Choroid plexus epithelial cell (primary cell): ENCODE measurements at regions not wholly inside any gene's neighbourhood (a gene's known extent, or its start where the extent isn't known, plus 50 kb on each side); places are given as distances from the start of the nearest gene placed in this dataset.

ENCODE experiments used
- DNase-seq: peaks from one replicate; pipeline ENCODE4 v3.0.0-alpha.2; 2010; ENCODE audit warnings: low read depth
- H3K4me3 ChIP-seq: 2 replicates; pipeline ENCODE4 v1.5.1; 2011; ENCODE audit warnings: low read depth, mild to moderate bottlenecking, control low read depth, low read length, moderate library complexity
- TF ChIP-seq, protein P1 (sequence below): conservative IDR thresholded peaks from 2 replicates; pipeline ENCODE4 v1.5.1; 2011; ENCODE audit warnings: low read depth, mild to moderate bottlenecking, control low read depth, inconsistent platforms, low read length, moderate library complexity

DNA sequence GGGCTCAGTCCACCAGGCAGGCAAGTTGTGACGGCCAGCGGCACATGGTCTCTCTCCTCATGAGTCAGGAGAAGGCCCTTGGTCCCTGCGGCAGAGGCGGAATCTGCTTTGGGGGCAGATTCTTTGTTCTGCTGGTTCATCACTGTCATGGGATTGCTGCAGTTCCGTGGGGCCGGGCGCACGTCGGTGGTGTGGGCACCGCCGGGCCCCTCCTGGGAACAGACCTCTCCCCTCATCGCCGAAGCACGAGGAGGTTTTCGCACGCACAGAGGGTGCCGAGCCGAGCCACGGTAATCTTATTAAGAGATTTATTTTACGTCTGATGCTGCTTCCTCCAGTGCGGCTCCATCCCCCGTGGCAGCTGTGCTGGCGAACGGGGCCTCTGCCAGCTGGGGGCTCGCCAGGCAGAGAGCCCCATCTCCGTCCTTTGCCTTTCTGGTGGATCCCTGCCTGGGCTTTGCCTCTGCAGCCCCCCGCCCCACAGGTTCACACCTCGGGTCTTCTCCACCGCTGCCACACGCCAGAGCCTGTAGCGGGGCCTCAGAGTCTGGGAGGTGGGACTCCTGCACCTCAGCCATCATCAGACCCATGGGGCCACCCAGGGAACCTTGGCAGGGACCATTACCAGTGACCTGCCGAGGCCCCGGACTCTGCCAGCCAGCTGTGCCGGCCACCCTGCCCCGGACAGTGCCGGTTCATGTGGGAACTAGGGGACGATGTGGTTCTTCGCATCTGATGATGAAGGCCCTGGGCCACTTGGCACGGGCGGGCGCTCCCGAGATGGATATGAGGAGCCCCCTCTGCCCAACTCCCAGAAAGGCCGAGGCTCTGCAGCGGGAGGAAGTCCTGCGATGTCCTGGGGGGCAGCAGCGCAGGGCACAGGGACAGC, 86.7 kb upstream of the NKX1-1 start:
- TF ChIP-seq, protein P1, sequence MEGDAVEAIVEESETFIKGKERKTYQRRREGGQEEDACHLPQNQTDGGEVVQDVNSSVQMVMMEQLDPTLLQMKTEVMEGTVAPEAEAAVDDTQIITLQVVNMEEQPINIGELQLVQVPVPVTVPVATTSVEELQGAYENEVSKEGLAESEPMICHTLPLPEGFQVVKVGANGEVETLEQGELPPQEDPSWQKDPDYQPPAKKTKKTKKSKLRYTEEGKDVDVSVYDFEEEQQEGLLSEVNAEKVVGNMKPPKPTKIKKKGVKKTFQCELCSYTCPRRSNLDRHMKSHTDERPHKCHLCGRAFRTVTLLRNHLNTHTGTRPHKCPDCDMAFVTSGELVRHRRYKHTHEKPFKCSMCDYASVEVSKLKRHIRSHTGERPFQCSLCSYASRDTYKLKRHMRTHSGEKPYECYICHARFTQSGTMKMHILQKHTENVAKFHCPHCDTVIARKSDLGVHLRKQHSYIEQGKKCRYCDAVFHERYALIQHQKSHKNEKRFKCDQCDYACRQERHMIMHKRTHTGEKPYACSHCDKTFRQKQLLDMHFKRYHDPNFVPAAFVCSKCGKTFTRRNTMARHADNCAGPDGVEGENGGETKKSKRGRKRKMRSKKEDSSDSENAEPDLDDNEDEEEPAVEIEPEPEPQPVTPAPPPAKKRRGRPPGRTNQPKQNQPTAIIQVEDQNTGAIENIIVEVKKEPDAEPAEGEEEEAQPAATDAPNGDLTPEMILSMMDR: no peak
- no peak overlapping the region for H3K4me3 ChIP-seq
- DNase-seq: no peak

DNA sequence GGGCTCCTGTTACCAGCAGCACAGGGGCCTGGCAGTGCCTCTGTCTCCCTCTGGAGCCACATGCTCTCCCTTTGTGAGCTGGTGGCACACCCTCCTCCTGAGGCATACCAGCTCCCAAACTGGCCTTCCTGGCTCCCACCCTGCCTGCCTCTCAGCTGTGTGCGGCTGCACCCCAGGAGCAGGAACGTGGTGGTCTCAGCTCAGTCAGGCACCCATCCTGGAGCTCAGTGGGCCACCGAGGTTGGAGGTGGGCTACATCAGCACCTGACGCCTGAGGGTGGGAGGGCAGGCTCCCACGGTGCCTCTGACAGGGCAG, 85.9 kb upstream of the NKX1-1 start:
- no peak overlapping the region for H3K4me3 ChIP-seq
- DNase-seq: no peak
- TF ChIP-seq, protein P1: no peak

DNA sequence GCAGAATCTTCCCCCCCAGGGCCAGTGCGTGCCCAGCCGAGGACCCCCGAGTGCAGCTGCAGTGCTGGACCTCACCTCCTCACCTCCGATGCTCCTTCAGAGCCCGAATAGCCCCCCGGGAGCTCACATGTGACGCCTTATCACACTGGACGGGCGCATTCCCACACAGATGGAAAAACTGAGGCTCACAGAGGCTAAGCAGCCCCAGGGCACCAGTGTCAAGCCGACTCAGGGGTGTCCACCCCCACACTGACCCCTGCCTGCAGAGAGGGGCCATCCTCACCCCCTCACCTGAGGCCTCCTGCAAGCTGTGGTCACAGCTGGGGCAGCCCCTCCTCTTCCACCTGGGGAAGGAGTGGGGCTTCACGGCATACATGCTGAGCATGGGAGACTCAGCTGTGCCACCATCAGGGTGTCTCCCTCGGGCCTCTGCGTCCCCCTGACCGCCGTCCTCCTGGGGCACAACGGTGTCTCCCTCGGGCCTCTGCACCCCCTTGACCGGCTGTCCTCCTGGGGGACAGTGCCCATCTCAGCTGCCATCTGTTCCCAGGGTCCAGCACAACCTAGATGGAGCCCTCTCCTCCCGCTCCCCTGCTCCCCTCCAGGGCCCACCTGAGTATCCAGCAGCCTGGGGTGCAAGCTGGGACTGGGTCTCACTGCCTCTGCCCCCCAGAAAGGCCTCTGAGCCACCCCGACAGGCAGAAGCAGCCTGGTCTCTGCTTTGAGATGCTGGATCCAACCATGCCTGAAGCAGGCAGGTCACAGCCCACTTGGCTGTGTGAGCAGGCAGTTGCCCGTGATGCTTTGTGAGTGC, 85.3 kb upstream of the NKX1-1 start:
- no peak for DNase-seq
- TF ChIP-seq, protein P1: no peak
- H3K4me3 ChIP-seq: no peak overlapping the region

DNA sequence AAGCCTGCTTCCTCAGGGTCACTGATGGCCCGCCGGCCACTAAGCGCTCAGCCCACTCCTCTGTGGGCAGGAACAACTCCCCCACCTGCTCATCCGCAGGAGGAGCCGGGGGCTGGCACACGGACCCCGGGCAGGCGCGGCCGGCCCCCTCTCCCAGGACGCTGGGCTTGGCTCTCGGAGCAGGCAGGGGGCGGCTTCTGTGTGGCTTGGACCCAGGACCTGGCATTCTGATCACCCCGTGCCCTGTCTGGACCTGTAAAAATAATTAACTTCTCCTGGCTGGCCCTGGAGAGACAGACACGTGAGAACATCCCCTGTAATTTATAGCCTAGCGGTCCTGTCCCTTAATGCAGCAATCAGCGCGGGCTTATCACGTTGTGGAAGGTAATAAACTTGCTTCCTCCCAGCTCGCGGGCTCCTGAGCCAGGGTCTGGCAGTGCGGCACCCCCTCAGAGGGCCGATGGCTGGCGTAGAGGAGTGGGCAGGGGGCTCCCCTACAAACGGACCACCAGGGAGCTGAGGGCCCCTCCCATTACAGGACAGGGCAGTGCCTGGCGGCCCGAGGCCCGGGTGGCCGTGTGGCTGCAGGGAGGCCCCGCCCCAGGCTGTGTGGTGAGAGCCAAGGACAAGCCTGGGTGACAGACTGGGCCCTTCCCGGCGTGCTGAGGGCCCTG, 84.5 kb upstream of the NKX1-1 start:
- TF ChIP-seq, protein P1: no peak
- no peak overlapping the region for H3K4me3 ChIP-seq
- no peak for DNase-seq

DNA sequence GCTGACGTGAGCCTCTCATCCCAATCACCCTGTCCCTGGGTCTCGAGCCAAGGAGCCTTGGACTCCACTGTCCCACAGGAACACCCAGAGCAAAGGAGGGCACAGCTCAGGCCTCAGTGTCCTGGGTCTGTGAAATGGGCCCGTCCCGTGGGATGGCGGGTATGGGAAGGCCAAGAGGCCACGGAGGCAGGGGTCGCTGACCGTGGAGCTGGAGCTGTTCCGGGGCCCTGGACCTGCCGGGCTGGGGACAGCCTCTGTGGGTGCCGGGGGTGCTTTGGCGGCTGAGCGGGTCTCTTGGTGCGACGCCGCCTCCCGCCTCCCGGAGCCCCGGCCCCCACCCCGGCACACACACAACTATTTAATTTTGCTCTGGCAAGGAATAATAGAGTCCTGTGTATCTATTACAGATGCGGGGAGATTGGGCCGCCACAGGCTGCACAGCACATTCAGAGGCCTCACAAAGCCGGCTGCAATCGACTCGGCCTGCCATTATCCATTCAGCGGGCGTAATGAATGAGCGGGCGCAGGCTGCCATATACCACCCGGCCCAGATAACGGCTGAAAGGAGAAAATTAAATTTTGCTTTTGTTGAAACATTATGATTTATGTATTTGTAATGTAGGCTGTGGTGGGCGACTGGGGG, 83.9 kb upstream of the NKX1-1 start:
- no peak overlapping the region for H3K4me3 ChIP-seq
- TF ChIP-seq, protein P1: no peak
- no peak for DNase-seq

DNA sequence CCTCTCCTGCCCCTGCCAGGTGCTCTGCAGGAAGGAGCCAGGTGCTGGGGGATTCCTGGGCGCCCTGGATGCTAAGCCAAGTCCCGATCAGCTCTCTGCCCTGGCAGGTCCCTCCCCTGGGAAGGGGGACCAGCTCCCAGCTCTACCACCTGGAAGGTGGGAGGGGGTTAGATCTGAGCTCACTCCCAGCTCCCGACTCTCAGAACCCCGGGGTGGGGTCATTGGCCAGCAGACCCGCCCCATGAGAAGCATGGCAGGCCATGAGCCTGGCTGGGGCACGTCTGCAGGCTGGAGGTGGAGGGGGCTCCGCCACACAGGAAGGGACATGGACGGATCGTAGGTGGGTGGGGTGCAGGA, 83.4 kb upstream of the NKX1-1 start:
- no peak for DNase-seq
- TF ChIP-seq, protein P1: no peak
- no peak overlapping the region for H3K4me3 ChIP-seq
